ENCODE measurements at regions not wholly inside any gene's neighbourhood (a gene's known extent, or its start where the extent isn't known, plus 50 kb on each side); places are given as distances from the start of the nearest gene placed in this dataset.

DNA sequence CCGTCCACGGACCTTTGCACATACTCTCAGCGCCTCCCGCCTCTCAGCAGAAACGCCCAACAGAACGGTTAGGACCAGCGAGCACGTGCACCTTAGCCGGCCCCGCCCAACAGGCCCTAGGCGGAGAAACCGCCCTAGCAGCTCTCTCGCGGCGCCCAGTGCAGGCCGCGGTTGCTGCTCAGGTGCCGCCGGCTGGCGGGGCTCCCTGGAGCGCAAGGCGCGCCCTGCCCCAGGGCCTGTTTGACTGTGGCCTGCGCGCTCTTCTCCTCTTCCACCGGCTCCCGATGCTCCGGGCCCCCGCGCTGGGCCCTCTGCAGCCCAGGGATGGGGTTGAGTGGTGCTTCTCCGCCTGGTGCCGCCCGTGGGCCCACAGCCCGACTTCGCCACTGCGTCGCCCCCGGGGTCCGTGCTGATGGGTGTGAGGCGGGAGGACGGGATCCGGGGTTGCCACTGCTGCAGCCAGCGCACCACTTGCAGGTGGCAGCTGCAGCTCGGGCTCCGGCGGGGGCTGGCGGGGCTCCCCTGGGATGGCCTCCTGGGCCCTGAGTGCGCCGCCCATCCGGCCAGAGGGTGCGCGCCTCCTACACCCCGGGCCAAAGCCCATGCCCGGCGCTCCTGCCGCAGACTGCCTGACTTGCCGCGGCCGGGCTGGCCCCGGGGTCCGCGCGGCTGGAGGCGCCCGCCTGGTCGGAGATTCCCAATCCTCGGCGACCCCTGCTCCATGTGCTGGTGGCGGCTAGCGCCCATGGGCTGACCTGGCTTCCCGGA, 1889.4 kb upstream of the CDH9 start:
- no peak for TF ChIP-seq ZFX (IDR thresholded peaks at IDR 0.05; ENCODE audit: borderline replicate concordance)
- TF ChIP-seq, protein P1, sequence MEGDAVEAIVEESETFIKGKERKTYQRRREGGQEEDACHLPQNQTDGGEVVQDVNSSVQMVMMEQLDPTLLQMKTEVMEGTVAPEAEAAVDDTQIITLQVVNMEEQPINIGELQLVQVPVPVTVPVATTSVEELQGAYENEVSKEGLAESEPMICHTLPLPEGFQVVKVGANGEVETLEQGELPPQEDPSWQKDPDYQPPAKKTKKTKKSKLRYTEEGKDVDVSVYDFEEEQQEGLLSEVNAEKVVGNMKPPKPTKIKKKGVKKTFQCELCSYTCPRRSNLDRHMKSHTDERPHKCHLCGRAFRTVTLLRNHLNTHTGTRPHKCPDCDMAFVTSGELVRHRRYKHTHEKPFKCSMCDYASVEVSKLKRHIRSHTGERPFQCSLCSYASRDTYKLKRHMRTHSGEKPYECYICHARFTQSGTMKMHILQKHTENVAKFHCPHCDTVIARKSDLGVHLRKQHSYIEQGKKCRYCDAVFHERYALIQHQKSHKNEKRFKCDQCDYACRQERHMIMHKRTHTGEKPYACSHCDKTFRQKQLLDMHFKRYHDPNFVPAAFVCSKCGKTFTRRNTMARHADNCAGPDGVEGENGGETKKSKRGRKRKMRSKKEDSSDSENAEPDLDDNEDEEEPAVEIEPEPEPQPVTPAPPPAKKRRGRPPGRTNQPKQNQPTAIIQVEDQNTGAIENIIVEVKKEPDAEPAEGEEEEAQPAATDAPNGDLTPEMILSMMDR (IDR thresholded peaks at IDR 0.05) = no peak
- H3K27ac ChIP-seq = no peak overlapping the region

DNA sequence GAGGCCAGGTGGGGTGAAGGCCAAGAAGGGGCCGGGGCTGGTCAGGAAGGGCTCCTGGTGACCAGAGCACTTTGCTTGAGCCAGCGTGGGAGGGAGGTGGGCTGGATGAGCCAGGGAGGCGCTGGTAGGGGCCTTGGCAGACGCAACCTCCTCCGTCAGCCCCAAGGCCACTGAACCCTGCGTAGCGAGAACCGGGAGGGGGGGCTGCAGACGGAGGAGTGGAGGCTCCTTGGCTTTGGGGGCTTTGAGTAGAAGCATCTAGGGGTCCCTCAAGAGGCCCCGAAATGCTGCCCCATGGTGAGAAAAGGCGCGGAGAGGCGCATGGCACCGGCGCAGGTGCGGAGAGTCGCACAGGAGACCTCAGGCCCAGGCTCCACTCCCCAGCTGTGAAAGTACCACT, 1888.0 kb upstream of the CDH9 start:
- H3K27ac ChIP-seq = no peak overlapping the region
- no peak for TF ChIP-seq ZFX (IDR thresholded peaks at IDR 0.05; ENCODE audit: borderline replicate concordance)
- TF ChIP-seq, protein P1 (IDR thresholded peaks at IDR 0.05) = no peak

DNA sequence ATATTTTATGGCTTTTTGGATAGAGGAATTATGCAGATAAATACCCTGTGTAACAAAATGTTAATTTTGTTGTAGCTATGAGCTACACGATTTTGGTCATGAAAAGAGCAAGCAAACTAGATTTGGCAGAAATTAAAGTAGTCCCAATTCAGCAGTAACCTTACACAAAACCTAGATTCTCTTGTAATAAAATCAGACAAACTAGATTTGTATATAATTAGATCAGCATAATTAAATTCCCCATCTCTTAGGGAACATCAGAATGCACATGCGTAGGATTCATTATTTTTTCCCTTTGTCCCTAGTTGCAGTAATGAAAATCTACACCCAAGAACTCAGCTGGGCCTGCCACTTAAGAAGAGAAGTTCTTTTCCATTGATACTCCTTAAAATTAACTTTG, 1879.2 kb upstream of the CDH9 start:
- H3K27ac ChIP-seq = no peak overlapping the region
- TF ChIP-seq ZFX (IDR thresholded peaks at IDR 0.05; ENCODE audit: borderline replicate concordance) = no peak
- TF ChIP-seq, protein P1 (IDR thresholded peaks at IDR 0.05) = no peak

DNA sequence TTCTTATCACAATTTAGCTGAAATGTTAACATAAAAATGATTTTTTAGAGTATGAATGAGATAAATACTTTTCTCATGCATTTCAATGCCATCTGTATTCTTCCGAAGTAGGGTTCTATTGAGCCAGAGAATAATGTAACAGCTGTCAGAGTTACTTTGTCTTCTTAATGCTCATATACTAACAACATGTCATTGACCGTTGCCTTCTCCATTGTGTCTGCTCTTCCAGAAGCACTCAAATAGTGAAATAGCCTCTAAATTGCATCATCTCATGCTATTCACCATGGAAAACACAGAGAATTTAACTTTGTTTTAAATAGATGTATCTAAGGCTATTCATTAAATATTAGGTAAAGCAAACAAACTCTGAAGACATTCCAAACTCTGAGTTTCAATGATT, 1875.9 kb upstream of the CDH9 start:
- H3K27ac ChIP-seq = no peak overlapping the region
- TF ChIP-seq, protein P1 (IDR thresholded peaks at IDR 0.05) = no peak
- no peak for TF ChIP-seq ZFX (IDR thresholded peaks at IDR 0.05; ENCODE audit: borderline replicate concordance)

DNA sequence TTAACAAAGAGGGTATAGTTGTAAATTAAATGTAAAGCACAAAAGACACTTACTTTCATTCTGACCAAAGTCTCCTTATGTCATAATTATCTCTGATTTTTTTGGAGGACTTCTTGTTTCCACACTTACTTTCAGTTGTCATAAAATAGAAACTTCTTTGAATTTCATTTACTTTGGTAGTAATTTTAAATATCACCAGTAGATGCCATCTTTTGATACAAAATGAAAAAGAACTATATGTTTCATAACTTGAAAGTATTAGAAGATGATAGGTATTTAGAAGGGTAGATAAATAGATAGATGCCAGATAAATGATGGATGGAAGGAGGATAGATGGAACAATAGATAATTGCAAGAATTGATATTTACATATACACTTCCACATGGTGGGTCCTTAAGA, 1865.3 kb upstream of the CDH9 start:
- TF ChIP-seq ZFX (IDR thresholded peaks at IDR 0.05; ENCODE audit: borderline replicate concordance) = no peak
- TF ChIP-seq, protein P1 (IDR thresholded peaks at IDR 0.05) = peak; percentile 31

DNA sequence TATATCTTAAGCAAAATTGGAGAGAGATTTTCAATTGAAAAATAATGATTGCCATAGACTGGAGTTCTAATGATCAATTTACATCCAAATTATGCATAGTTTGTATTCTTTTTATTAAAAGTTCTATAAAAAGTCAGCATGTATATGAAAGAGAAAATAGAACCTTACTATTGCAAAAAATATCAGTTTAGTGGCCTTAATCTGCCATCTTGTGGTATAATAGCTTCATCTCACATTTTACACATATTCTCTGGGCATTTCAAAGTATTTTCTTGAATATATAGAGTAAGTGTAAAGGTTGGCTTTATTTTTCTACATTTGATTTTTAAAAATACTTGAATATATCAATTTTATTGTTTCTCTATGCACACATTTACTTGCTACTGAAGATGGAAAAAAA, 1858.6 kb upstream of the CDH9 start:
- TF ChIP-seq ZFX (IDR thresholded peaks at IDR 0.05; ENCODE audit: borderline replicate concordance) = no peak
- TF ChIP-seq, protein P1 (IDR thresholded peaks at IDR 0.05) = peak; percentile 47
- H3K27ac ChIP-seq = no peak overlapping the region

More for the DNA sequence above, 1865.3 kb upstream of the CDH9 start:
- H3K27ac ChIP-seq = no peak overlapping the region

DNA sequence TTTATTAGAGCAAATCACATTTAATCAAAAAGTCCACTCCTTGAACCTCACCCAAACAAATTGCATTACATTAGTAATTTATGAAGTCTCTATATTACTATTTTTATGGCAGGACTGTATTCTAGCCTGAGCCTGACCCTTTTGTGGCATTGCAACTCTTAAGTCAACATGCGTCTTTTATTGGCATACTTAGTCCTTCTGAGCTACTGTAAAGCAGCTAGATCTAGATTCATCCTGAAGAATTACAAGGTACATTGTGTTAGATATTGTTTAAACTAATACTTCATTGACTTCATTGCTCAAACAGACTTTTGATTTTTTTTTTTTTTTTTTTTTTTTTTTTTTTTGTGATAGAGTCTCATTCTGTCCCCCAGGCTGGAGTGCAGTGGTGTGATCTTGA, 1842.5 kb upstream of the CDH9 start:
- no peak for TF ChIP-seq ZFX (IDR thresholded peaks at IDR 0.05; ENCODE audit: borderline replicate concordance)
- TF ChIP-seq, protein P1 (IDR thresholded peaks at IDR 0.05) = no peak
- H3K27ac ChIP-seq = peak overlapping the region; percentile 21; the same call in 1 of the 2 replicates
